ENCODE measurements at regions not wholly inside any gene's neighbourhood (a gene's known extent, or its start where the extent isn't known, plus 50 kb on each side); places are given as distances from the start of the nearest gene placed in this dataset.
A peak's percentile ranks its signal among the peaks of the same experiment; 100 is the strongest.
"Not testable (repeated sequence)": the region's sequence is repeated elsewhere in the genome, so short reads cannot be mapped to it uniquely, and the experiment has no call there.

- no peak for DNase-seq
Observed at GRCh38 chr12:89225808-89226411, 126.4 kb downstream of the DUSP6 start.

- peak; percentile 75 for DNase-seq
Observed at GRCh38 chr12:89225401-89225800, 126.9 kb downstream of the DUSP6 start.

- not testable (repeated sequence) for DNase-seq
Observed at GRCh38 chr12:89222580-89222979, 129.7 kb downstream of the DUSP6 start.

GRCh38 chr12:89217472-89217871 is 134.8 kb downstream of the DUSP6 start:
- no peak for DNase-seq

- DNase-seq: no peak
Observed at GRCh38 chr12:89216211-89216952, 135.9 kb downstream of the DUSP6 start.

GRCh38 chr12:89215196-89215595 is 137.1 kb downstream of the DUSP6 start:
- no peak for DNase-seq

- no peak for DNase-seq
Observed at GRCh38 chr12:89213747-89214146, 138.6 kb downstream of the DUSP6 start.

- DNase-seq: no peak
Observed at GRCh38 chr12:89213139-89213538, 139.2 kb downstream of the DUSP6 start.

- no peak for DNase-seq
Observed at GRCh38 chr12:89212339-89212771, 139.9 kb downstream of the DUSP6 start.

- no peak for DNase-seq
Observed at GRCh38 chr12:89211456-89211855, 140.8 kb downstream of the DUSP6 start.

GRCh38 chr12:89210277-89210676 is 142.0 kb downstream of the DUSP6 start:
- no peak for DNase-seq

- no peak for DNase-seq
Observed at GRCh38 chr12:89208661-89209096, 143.6 kb downstream of the DUSP6 start.

- no peak for DNase-seq
Observed at GRCh38 chr12:89206390-89206789, 145.9 kb downstream of the DUSP6 start.

GRCh38 chr12:89205517-89205916 is 146.8 kb downstream of the DUSP6 start:
- no peak for DNase-seq

GRCh38 chr12:89203144-89203543 is 149.2 kb downstream of the DUSP6 start:
- DNase-seq: no peak

GRCh38 chr12:89200217-89200616 is 152.1 kb downstream of the DUSP6 start:
- DNase-seq: no peak

- DNase-seq: no peak
Observed at GRCh38 chr12:89195470-89195869, 156.8 kb downstream of the DUSP6 start.

GRCh38 chr12:89194683-89195082 is 157.6 kb downstream of the DUSP6 start:
- no peak for DNase-seq

GRCh38 chr12:89192429-89192828 is 159.9 kb downstream of the DUSP6 start:
- DNase-seq: no peak

GRCh38 chr12:89191597-89191996 is 160.7 kb downstream of the DUSP6 start:
- DNase-seq: not testable (repeated sequence)

GRCh38 chr12:89189448-89189847 is 162.9 kb downstream of the DUSP6 start:
- DNase-seq: no peak

- DNase-seq: no peak
Observed at GRCh38 chr12:89187507-89187906, 164.8 kb downstream of the DUSP6 start.

- DNase-seq: no peak
Observed at GRCh38 chr12:89185889-89186288, 166.4 kb downstream of the DUSP6 start.

- DNase-seq: no peak
Observed at GRCh38 chr12:89185181-89185580, 167.1 kb downstream of the DUSP6 start.

- no peak for DNase-seq
Observed at GRCh38 chr12:89183985-89184435, 168.3 kb downstream of the DUSP6 start.
